OCI-LY3 (cell line): ENCODE measurements at regions not wholly inside any gene's neighbourhood (a gene's known extent, or its start where the extent isn't known, plus 50 kb on each side); places are given as distances from the start of the nearest gene placed in this dataset.

Source experiments
- CTCF ChIP-seq: fragments of 200-600, 300-600 bp; sonication (generic); IDR thresholded peaks from 2 replicates; pipeline ENCODE4 v1.5.1; 2014; ENCODE audit warnings: antibody characterized with exemption, low read length, low read depth
- EZH2phosphoT487 ChIP-seq: fragments of 200-600 bp; shearing (Covaris generic); IDR thresholded peaks from 2 replicates; pipeline ENCODE4 v1.6.1; 2018; ENCODE audit warnings: antibody characterized with exemption, mixed run types, low read depth

GRCh38 chr14:98069712-98070171, 1202.3 kb downstream of the BCL11B start:
- no peak for TF ChIP-seq CTCF
- TF ChIP-seq EZH2phosphoT487: no peak
